OCI-LY7 (cell line): ENCODE measurements at regions not wholly inside any gene's neighbourhood (a gene's known extent, or its start where the extent isn't known, plus 50 kb on each side); places are given as distances from the start of the nearest gene placed in this dataset.

Experiments used
- BruUV-seq: library from RNA; stranded (reverse); fragments of 400-500 nt; replicated peaks from 2 replicates; lab custom pipeline; 2021; lab: Mats Ljungman, UMichigan
- CTCF ChIA-PET: fragments of 300-600 bp; sonication (Branson Sonifier 250); formaldehyde crosslinking; loops from one replicate; lab custom pipeline; 2022; ENCODE audit warnings: antibody characterized with exemption; ENCODE audit not compliant: unreplicated experiment; lab: Charles Lee
- POLR2A ChIA-PET: fragments of 300-600 bp; sonication (Branson Sonifier 250); formaldehyde crosslinking; loops from one replicate; lab custom pipeline; 2022; ENCODE audit warnings: antibody characterized with exemption; lab: Charles Lee
- DNase-seq: peaks from one replicate; pipeline ENCODE4 v3.0.0-alpha.2; 2015; ENCODE audit warnings: low spot score
- H2AFZ ChIP-seq: fragments of 200-600 bp; sonication (generic), shearing (Covaris generic); 2 replicates; pipeline ENCODE4 v1.6.1; 2014; ENCODE audit warnings: mild to moderate bottlenecking, antibody characterized with exemption, low read length, moderate library complexity
- H3K27ac ChIP-seq: fragments of 200-600 bp; sonication (generic); 2 replicates; pipeline ENCODE4 v1.5.1; 2014; ENCODE audit warnings: mixed run types, low read depth, mild to moderate bottlenecking, moderate library complexity, low read length, inconsistent platforms; ENCODE audit not compliant: poor library complexity, severe bottlenecking
- H3K36me3 ChIP-seq: fragments of 200-600 bp; sonication (generic); 2 replicates; pipeline ENCODE4 v1.6.1; 2014; ENCODE audit warnings: mild to moderate bottlenecking, antibody characterized with exemption, low read length, moderate library complexity, mixed read lengths; ENCODE audit not compliant: insufficient read depth
- H3K4me1 ChIP-seq: fragments of 200-600 bp; sonication (generic); 2 replicates; pipeline ENCODE4 v1.5.1; 2014; ENCODE audit warnings: mild to moderate bottlenecking, low read length; ENCODE audit not compliant: insufficient read depth, poor library complexity, severe bottlenecking
- H3K4me2 ChIP-seq: fragments of 200-600 bp; sonication (generic); 2 replicates; pipeline ENCODE4 v1.6.1; 2014; ENCODE audit warnings: mild to moderate bottlenecking, low read length
- H3K4me3 ChIP-seq: fragments of 200-600 bp; sonication (generic); 2 replicates; pipeline ENCODE4 v1.5.1; 2014; ENCODE audit warnings: mild to moderate bottlenecking, low read depth, low read length; ENCODE audit not compliant: poor library complexity, severe bottlenecking
- H3K79me2 ChIP-seq: fragments of 200-600 bp; sonication (generic); 2 replicates; pipeline ENCODE4 v1.6.1; 2016; ENCODE audit warnings: low read depth, mild to moderate bottlenecking, low read length, moderate library complexity, mixed read lengths; ENCODE audit not compliant: insufficient read depth
- H3K9me2 ChIP-seq: fragments of 200-600 bp; sonication (generic); 2 replicates; pipeline ENCODE4 v1.6.1; 2016; ENCODE audit warnings: mild to moderate bottlenecking, low read length, mixed read lengths; ENCODE audit not compliant: insufficient read depth
- H3K9me3 ChIP-seq: fragments of 200-600 bp; sonication (generic); 2 replicates; pipeline ENCODE4 v1.6.1; 2014; ENCODE audit warnings: mild to moderate bottlenecking, mixed run types, low read length, mixed read lengths
- H4K20me1 ChIP-seq: fragments of 200-600 bp; sonication (generic); 2 replicates; pipeline ENCODE4 v1.6.1; 2014; ENCODE audit warnings: mild to moderate bottlenecking, antibody characterized with exemption, low read length, moderate library complexity, mixed read lengths; ENCODE audit not compliant: insufficient read depth
- CTCF ChIP-seq: fragments of 200-600 bp; sonication (generic); conservative IDR thresholded peaks from 2 replicates; pipeline ENCODE4 v1.5.1; 2014; ENCODE audit warnings: mild to moderate bottlenecking, antibody characterized with exemption, low read length, moderate library complexity, mixed read lengths
- EZH2phosphoT487 ChIP-seq: fragments of 200-600 bp; sonication (generic); IDR thresholded peaks from 2 replicates; pipeline ENCODE4 v1.6.1; 2018; ENCODE audit warnings: low read depth, borderline replicate concordance, mild to moderate bottlenecking, mixed run types, antibody characterized with exemption, low read length, moderate library complexity, mixed read lengths
- intact Hi-C: fragments of 100-400 bp; cut with micrococcal nuclease; formaldehyde crosslinking; loops from one replicate; pipeline ENCODE4 v1.10.0; 2022; ENCODE audit not compliant: unreplicated experiment

- no peak overlapping the region for H3K27ac ChIP-seq
Measured at GRCh38 chr12:45509187-45509586, 220.3 kb upstream of the ARID2 start.

GRCh38 chr12:45509621-45510020 is 219.9 kb upstream of the ARID2 start:
- TF ChIP-seq EZH2phosphoT487 (no peak), CTCF (no peak)
- Histone ChIP-seq H3K79me2 (no peaks in the 10 kb centered on the region), H4K20me1 (no peaks in the 10 kb centered on the region), H3K4me1 (no peaks in the 10 kb centered on the region), H2AFZ (no peak overlapping the region), H3K4me3 (no peak overlapping the region), H3K9me3 (no peaks in the 10 kb centered on the region), H3K36me3 (no peaks in the 10 kb centered on the region), H3K27ac (no peak overlapping the region), H3K9me2 (no peaks in the 10 kb centered on the region), H3K4me2 (no peak overlapping the region)
- ChIA-PET POLR2A (no interaction called here), CTCF (no interaction called here)
- intact Hi-C loops = no loop called here
- BruUV-seq = no TSS peak
- no peak for DNase-seq

More at GRCh38 chr12:45509187-45509586, 220.3 kb upstream of the ARID2 start:
- Histone ChIP-seq H2AFZ (no peak overlapping the region), H3K4me1 (no peaks in the 10 kb centered on the region), H3K4me2 (no peak overlapping the region), H3K79me2 (no peaks in the 10 kb centered on the region), H3K36me3 (no peaks in the 10 kb centered on the region), H3K4me3 (no peak overlapping the region), H4K20me1 (no peaks in the 10 kb centered on the region), H3K9me3 (no peaks in the 10 kb centered on the region), H3K9me2 (no peaks in the 10 kb centered on the region)
- ChIA-PET CTCF (no interaction called here), POLR2A (no interaction called here)
- BruUV-seq = no TSS peak
- TF ChIP-seq EZH2phosphoT487 (no peak), CTCF (no peak)
- DNase-seq = no peak
- intact Hi-C loops = no loop called here

GRCh38 chr12:45517381-45517780 is 212.1 kb upstream of the ARID2 start:
- Histone ChIP-seq H3K9me2 (no peaks in the 10 kb centered on the region), H2AFZ (no peak overlapping the region), H3K4me2 (no peak overlapping the region), H3K9me3 (no peaks in the 10 kb centered on the region), H3K4me1 (no peaks in the 10 kb centered on the region), H4K20me1 (no peaks in the 10 kb centered on the region), H3K4me3 (no peak overlapping the region), H3K79me2 (no peaks in the 10 kb centered on the region), H3K36me3 (no peaks in the 10 kb centered on the region), H3K27ac (no peak overlapping the region)
- no TSS peak for BruUV-seq
- DNase-seq = no peak
- intact Hi-C loops = no loop called here
- POLR2A ChIA-PET = interaction anchor here (0.8 to 1.2 kb wide), 2 partner anchors 27 to 64 kb away, joined by 3 read pairs; no protein-coding TSS in a partner anchor
- CTCF ChIA-PET = no interaction called here
- TF ChIP-seq EZH2phosphoT487 (no peak), CTCF (no peak)
